ENCODE measurements at regions not wholly inside any gene's neighbourhood (a gene's known extent, or its start where the extent isn't known, plus 50 kb on each side); places are given as distances from the start of the nearest gene placed in this dataset.

DNA sequence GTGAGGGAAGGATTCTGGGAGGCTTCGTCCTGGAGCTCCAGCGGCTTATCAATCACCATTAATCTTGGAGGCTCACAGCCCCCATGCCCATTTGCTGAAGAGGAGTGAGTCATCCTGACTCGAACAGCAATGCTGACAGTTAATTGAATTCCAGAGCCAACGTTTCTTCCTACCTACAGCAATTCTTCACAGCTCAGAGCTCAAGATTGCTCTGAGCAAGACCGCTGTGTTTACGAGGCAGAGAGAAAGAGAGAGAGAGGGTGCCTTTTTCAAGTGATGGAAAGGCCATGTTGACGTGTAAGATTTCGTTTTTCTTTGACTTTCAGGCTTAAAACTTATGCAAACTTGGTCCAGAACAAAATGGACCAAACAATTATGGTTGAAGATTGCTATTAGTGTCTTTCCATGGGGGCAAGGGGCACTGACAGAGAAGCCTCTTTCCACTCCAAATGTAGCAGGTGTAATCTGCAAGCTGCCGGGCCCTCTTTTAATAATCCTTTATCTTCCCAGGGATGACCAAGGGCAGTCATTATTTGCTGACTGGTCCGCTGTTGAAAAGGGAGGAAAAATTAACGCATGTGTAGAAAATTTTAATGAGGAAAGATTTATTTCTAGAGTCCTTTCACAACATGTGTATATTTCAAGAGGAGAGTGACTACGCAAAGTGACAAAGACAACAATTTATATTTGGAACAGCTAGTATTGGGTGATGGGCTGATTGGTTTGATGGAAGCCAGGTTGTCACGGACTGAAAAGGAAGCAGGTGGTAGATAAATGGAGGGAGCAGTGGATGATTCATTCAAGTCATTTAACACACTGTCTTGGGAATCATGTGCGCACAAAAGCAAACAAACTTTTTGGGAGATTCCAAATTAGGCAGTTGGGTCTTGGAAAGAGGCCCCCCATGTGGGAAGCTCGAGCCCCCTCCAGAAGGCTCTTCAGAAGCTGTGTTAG is 136.1 kb upstream of the IRF2BP2 start:
- no peak for DNase-seq

DNA sequence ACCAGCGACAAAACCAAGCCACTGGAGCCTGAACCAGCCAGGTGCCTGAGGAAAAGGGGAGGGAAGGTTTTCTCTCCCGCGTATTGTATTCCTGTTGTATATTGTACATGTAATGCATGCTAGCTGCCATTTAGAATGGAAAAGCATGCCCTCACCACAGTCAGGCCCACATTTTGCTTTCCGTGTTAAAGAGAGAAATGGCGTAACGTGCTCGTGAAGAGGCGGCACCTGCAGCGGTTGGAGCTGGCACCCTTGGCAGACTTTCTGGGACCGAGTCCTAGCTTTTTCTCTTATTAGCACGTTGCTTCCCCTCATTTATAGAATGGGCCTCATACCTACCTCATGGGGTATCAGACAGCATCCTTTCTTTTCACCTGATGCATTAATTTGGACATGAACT is 135.3 kb upstream of the IRF2BP2 start:
- DNase-seq = no peak

DNA sequence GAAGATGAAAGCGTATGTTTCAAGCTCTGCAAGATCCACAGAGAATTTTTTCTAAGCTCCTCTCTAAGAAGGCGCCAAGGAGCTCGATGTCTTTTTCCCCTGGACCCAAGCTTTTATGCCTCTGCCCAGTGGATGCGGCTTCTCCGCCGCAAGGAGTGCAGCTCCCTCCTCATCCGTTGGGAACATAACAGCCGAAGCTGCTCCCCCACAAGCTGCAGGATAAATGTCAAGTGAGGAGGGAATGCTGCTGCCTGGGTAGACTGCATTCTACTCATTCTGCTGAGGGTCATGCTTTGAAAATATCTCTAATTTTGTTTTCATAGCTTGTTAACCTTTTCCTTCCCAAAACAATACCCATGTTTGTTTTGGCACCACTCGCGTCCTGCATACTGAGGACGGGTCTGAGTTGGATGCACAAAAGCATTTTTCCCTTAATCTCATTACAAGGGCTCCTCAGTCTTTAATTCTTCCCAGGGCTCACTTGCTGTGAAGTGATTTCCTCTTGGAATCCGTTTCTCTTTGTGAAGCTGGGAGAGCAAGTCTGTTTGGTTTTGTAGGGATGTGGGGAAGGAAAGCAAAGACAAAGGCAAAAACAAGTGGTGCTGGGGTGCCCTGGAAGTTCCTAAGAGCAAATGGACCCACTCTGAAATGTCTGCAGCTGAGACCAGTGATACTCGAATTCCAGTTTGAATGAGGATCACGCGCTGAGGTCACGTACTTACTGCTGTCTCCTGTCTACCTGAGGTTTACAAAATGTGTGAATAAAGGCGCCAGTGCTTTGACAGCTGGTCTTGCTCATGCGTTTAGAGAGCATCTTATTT is 134.0 kb upstream of the IRF2BP2 start:
- no peak for DNase-seq

DNA sequence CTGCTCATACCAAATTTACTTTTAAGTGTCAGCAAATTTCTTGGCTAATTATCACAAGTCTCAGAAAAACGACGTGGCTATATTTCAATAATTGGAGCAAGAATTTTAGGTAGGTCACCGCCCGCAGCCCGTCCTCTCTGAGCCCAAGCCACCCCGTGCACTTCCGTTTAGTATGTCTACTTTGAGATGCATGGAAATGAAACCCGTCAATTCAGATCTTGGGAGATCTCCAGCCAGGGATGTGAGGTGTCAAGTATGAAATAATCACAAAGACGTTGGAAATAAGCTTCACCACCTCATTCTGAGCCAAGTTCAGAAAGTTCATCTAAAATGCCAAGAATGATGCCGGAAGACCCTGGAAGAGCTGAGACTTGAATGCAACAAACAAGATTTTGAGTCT is 132.6 kb upstream of the IRF2BP2 start:
- DNase-seq = no peak

DNA sequence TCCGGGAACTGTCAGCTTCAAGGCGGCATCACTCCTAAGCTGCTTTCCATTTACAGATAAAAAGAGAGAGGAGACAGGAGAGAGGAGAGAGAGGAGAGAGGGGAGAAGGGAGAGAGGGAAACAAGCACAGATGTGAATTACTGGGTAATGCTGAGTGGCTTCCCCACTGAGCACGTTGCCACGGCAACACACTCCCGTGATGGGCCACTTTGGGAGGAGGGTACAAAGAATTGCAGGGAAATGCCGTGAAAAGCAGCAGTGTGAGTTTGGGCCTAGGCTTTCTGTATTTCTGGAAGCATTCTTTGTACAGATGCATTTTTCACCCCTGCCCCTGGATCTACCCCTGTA is 128.0 kb upstream of the IRF2BP2 start:
- DNase-seq = no peak

DNA sequence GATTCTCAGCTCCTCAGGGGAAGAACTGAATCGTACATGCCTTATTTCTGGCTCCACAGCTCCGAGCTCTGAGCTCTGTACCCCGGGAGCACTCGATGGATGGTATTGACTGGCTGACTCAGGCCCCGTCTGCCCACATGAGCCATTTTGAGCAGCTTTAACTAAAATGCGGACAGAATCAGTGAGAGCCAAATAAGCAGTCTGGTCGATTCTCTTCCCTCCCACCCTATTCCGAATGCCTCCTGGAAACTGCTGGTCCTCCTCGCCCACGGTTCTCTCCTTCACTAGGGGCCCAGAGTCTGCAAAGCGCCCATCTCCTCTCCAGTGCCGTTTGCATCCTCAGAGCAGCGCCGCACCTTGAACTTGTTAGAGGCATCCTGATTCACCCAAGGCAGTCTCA is 125.9 kb upstream of the IRF2BP2 start:
- no peak for DNase-seq

DNA sequence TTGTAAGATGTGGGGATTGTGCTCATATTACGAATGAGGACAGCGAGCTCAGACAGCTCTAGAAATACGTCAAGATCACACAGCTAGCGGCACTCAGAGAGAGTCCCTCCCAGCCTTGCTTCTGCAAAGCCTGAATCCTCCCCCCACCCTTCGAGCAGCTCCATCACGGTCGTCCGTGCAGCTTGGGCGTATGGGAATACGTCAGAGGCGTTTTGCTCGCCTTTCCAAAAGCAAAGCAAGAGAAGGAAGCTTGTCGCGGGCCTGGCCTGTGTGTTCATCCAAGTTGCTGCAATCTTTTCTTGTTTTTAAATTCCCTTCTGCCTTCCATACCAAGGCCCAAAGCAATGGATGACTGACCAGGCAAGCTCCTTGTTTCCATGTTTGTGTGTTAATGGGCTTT is 125.5 kb upstream of the IRF2BP2 start:
- no peak for DNase-seq

DNA sequence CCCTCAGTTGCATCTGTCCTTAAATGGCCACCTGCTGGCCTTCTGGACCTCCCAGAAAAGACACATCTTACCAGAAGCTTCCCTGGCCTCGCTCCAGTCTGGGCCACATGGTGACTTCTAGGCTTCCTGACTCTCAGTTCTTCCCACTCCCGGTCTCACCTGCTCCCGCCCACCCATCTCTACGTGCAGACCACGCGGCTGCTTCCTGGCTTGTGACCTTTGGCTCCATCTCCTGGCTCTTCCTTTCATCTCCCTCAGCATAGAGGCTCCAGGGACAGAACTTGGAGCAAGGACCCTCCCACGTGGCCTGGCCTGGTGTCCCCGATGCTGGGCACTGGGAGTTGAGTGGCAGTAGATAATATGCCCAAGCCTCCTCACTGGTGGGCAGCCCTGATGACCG is 124.9 kb upstream of the IRF2BP2 start:
- DNase-seq = no peak

DNA sequence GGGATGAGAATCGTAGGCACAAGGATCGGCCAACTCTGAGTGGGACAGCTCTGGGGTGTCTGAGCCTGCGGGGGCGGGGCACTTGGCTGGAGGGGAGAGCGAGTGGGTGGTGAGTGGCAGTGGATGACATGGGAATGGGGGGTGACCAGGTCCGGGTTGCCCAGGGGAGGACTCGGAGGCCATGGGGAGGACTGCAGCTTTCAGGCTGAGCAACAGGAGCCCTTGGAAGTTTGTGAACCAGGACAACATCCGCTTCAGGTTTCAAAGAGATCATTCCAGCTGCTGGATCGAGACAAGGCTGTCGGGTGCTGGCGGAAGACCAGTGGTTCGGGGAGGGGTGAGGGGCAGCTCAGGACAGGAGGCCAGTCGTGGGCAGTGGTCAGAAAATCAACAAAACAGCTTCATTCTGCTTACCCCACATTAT is 124.4 kb upstream of the IRF2BP2 start:
- no peak for DNase-seq

DNA sequence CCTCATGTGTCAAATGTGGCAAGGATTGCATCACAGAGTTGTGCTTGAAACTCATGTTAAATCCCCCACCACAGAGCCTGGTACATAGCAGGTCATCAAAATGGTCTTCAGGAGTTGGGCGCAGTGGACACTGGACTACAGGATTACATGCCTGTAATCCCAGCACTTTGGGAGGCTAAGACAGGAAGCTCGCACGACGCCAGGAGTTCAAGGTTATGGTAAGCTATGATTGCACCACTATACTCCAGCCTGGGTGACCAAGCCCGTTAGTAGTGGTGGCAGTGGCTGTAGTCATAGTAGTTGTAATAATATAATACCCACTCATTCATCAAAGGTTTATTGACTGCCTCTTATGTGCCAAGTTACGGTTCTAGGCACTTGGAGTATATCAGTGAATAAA is 123.4 kb upstream of the IRF2BP2 start:
- no peak for DNase-seq

DNA sequence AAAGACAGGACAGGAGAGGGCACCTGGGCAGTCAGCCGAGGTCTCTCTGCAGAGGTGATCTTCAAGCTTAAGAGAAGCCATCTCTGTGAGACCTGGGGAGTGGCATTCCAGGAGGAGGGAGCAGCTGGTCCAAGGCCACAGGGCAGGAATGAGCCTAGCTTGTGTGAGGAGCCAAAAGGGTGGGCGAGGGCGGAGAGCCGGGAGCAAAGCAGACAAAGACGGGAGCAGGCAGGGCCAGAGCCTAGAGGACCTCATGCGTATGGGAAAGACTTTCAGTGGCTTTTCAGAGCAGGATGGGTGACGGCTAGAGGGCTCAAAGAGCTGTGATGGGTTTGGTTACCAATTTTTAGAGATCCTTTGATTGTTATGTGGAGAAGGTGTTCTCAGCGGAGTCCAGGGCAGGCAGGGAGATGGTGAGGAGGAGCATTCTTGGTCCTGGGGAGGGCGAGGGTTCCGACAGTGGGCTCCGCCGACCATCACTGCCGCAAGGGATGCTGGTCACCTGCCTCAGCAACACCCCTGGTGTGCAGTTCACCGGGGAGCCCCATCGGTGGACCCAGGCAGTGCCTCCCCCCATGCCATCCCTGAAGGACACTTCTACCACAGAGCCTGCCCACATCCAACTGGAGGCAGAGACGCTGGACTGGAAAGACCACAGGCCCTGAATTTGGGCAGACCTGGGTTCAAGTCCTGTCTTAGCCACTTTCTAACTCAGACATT is 122.9 kb upstream of the IRF2BP2 start:
- DNase-seq = no peak

DNA sequence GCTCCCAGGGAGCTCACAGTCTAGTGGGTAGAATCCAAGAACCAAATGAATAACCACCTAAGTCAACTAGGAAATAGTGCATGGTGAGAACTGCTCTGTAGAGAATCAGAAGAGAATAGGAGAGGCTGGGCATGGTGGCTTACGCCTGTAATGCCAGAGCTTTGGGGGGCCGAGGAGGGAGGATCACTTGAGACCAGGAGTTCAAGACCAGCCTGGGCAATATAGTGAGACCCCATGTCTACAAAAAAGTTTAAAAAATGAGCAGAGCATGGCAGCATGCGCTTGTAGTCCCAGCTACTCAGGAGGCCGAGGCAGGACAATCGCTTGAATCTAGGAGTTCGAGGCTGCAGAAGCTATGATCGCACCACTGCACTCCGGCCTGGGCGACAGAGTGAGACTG is 122.3 kb upstream of the IRF2BP2 start:
- no peak for DNase-seq

DNA sequence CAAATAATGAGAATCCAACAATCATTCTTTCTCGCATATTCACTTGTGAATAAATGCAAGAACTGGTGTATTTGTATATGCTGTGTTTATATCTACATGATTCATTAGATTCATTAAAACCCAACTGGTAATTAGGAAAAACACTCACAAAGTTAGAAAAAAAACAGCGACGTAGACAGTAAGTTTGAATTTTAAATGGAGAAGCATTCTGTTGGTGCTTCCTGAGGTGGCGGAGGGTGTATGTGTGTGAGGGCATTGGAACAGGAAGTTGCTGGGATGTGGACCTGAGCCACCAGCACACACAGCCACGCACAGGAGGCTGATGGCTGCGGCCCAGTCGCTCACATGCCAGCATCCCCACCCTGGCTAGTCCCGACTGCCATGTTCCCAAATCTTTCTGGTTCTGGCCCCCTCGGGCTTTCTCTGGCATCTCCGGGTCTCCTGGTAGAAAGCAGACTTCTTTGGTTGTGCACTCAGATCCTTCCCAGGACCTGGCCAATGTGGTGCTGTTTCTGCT is 121.6 kb upstream of the IRF2BP2 start:
- DNase-seq = no peak

DNA sequence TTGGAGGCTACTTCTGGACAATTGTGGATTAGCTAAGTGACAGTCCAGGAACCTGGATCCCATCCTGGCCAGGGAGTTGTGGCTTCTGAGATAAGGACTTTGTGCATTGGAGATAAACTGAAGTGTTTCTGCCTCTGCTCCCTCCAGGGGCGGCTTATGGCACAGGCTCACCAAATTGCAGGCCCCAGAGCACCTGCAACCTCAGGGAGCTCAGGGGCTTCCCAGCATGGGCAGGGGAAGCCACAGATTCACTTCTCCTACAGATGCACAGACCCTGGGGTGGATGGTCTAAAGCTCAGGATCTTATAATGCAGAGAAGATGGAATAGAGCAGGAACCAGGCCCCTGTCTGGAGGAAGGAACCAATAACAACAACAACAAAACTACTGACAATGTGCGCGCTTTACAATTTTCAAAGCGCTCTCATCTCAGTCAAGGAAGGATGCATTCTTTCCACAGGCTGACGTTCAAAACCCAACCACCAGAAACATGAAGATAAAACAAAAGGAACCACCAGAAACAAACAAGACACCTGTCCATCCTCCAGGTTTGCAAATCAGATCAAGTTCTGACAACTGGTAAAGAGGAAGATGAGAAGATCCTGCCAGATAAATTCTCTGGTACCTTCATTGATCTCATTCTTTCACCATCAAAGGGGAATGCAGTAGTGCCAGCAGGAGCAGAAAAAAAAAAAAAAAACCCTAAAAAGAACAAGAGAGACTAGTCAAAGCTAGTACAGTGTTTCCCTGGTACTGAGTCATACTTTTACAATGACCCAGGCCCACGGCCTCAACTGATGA is 121.0 kb upstream of the IRF2BP2 start:
- DNase-seq = peak in 1 of 2 experiments; percentile 67

DNA sequence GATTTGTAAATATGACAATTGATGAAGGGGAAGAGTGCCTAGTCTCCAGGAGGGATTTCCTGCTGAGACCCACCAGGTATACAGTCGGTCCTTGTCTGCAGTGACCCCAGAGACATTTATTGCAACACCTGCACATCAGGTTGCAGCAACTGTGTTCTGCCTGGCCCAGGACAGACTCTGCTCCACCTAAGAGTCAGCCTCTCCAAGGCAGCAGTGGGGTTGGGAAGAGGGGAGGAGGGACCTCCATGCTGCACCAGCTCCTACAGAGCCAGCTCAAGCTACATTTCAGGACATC is 120.4 kb upstream of the IRF2BP2 start:
- DNase-seq = no peak

DNA sequence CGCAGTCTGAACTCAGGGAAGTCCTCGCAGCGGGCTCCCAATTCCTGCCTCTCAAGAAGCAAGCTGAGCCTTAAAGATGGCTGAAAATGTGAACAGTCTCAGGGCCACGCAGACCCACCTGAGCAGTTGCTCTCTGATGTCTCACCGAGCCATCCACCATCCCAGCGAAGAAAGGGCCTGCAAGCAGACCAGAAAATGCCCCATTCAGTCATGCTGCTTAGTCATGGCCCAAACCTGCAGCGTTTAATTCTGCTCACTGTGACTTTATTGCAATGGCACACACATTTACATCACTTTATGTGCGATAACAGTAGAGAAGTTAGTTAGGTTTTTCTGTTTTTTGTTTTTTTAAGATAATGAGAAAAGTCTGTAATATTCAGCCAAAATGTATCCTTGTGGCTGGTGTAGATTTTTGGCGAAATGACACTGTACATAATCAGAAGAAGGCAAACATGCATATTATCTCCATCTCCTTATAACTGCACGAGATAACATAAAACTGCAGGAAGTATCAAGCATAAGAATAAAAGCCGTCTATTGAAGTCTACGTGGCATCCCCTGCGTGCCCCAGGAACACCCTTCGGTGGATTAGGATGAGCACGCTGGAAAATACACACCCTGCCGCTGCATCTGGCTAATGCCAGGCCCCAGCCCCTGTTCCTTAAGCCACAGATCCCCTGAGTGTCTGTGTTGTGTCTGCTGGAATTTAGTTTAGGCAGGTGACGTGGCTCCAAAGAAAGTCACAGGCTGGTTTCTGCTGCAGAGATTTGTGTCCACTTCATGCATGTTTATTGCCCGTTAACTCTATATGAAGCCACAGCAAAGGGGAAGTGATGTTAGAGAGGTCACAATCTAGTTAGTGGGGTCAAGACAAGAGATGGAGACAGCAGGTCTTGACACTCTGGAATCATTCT is 119.8 kb upstream of the IRF2BP2 start:
- no peak for DNase-seq

DNA sequence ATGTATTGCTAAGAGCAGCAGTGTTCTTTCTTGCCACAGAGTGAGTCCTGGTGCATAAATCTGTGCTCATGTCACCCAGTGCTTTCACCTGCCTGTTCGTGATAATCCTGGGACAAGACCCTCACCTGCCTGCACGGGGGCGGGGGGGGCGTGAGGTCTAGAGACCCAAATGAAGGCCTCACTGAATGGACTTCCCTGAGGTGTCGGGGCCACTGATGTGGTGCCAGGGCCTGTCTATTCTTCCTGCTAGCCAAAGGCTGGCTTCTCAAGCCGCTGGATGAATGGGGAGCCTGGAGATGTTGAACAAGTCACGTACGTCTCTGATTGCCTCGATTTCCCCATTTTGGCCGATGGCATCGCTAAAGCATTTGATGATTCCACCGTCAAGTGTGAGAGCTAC is 118.8 kb upstream of the IRF2BP2 start:
- DNase-seq = no peak

DNA sequence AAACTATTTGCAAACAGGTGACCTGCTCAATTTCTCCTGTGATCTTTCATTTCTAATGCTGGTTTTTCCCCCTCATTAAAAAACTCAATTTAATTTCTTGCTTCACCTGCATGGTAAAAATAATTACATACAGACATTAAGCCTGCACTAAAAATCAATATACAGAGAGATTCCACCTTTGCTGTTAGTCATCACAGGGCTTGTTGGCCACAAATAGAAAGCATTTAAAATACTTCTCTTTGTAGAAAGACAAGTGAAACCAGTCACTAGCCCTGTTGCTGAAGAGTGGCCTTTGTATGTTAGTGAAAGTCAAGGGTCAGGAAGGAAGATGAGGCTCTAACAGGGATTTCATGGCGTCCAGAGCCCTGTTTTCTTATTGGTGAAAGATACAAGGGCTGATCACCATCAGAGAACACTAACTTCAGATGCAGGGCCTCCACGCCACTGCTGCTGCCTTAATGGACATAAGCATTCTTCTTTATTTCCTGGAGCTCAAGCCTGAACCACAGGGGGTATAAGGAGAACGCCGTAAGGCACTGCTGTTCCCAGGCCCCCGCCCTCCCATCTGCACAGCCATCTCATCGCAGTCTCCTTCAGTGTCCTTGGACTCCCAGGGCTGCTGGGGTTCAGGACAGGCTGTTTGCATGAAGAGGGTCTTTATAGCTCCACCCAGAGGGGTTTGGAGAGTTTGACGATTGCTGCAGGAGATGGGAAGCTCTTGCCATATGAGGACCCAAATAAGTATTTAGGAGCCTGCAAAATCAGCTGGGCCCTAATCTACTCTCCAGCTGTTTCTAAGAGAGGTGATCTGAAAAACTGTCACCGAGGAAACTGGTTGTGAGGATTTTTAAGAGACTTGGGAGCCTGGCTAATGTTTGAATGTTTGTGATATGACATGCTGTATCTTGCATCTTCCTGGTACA is 117.3 kb upstream of the IRF2BP2 start:
- no peak for DNase-seq

DNA sequence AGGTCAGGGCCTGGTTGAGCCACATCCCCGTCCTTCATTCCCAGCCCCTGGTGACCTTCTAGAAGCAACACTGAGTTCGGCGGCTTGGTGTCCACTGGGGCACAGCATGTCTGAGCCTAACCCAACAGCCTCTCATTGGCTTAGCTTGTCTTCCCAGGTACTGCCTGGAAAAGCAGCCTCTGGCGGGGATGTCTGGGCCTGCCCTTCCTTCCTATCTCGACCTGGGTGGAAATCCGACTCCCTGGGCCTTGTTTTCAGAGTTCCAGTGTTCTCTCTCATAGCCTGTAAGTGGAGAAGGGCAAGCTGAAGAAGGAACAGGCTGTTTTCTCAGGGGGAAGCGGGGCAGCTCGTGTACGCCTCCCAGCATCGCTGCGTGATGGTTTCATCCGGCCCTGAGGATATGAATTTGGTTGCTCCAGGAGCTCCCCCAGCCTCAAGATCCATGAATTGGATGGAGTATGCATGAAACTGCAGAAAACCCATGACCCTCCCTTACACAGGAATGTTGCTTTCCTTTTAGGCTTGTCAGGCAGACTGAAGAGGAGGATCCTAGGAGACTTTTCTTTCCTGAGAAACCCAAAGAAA is 116.5 kb upstream of the IRF2BP2 start:
- no peak for DNase-seq

All from stimulated activated CD4-positive, alpha-beta T cell treated with anti-CD3 and anti-CD28 coated beads, Interleukin-4, amount 100 ng/mL, for 4 hours (primary cell).